Activated naive CD8-positive, alpha-beta T cell treated with anti-CD3 and anti-CD28 coated beads, Interleukin-2, amount 50 U/mL, for 24 hours (primary cell): ENCODE measurements at regions not wholly inside any gene's neighbourhood (a gene's known extent, or its start where the extent isn't known, plus 50 kb on each side); places are given as distances from the start of the nearest gene placed in this dataset.

Source experiments
- ATAC-seq: fragments of 150-1000 bp; cut with Tn5 transposase; one replicate; pipeline ENCODE4 v1.10.0; 2021
- DNase-seq: peaks from one replicate; pipeline ENCODE4 v3.0.0; 2021
- H3K27ac Mint-ChIP-seq: one replicate; pipeline ENCODE4 v1.8.0; 2021; ENCODE audit warnings: mild to moderate bottlenecking, mixed read lengths
- H3K27me3 Mint-ChIP-seq: one replicate; pipeline ENCODE4 v1.8.0; 2021; ENCODE audit warnings: mixed read lengths
- H3K36me3 Mint-ChIP-seq: one replicate; pipeline ENCODE4 v1.8.0; 2021; ENCODE audit warnings: low read depth, mixed read lengths
- H3K4me1 Mint-ChIP-seq: one replicate; pipeline ENCODE4 v1.8.0; 2021; ENCODE audit warnings: mixed read lengths
- H3K4me3 Mint-ChIP-seq: one replicate; pipeline ENCODE4 v1.8.0; 2021; ENCODE audit warnings: mild to moderate bottlenecking, moderate library complexity, mixed read lengths
- H3K9me3 Mint-ChIP-seq: one replicate; pipeline ENCODE4 v1.8.0; 2021; ENCODE audit warnings: mixed read lengths

- Mint-ChIP-seq H3K36me3 (no peaks in the 10 kb centered on the region), H3K27ac (no peak overlapping the region), H3K27me3 (peaks cover 2% of the 10 kb centered on the region), H3K4me3 (no peak overlapping the region), H3K4me1 (no peaks in the 10 kb centered on the region), H3K9me3 (no peaks in the 10 kb centered on the region)
- ATAC-seq = no peak
- no peak for DNase-seq
Observed at GRCh38 chr15:98221577-98221976, 261.1 kb downstream of the ARRDC4 start.

DNA sequence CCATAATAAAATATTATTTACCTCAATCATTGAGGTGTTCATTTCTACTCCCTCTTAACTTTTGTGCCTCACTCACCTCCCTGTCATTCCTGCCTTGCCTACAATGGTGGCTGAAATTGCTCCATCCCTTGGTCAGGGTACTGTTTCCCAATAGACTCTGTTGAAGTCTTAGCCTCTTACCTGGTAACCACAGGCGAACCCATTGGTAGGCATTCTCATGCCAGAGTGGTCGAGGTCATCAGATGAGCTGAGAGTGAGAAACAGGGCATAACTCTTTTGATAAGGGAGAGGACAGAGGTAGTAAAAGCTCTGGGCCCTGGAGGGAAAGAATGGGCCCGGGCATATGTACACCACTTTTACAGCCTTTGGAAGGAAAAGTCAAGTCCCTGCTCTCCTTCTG is 265.6 kb downstream of the ARRDC4 start:
- Mint-ChIP-seq H3K27ac (no peak overlapping the region), H3K36me3 (no peaks in the 10 kb centered on the region), H3K4me3 (no peak overlapping the region), H3K9me3 (no peaks in the 10 kb centered on the region), H3K4me1 (no peaks in the 10 kb centered on the region), H3K27me3 (peaks cover 2% of the 10 kb centered on the region)
- DNase-seq (no peak), ATAC-seq (no peak)

- DNase-seq (no peak), ATAC-seq (no peak)
- H3K27ac Mint-ChIP-seq = no peak overlapping the region
- no peaks in the 10 kb centered on the region for H3K9me3 Mint-ChIP-seq
- no peaks in the 10 kb centered on the region for H3K4me1 Mint-ChIP-seq
- no peak overlapping the region for H3K4me3 Mint-ChIP-seq
- H3K36me3 Mint-ChIP-seq = no peaks in the 10 kb centered on the region
- H3K27me3 Mint-ChIP-seq = peaks cover 2% of the 10 kb centered on the region
Observed at GRCh38 chr15:98226578-98226977, 266.1 kb downstream of the ARRDC4 start.

DNA sequence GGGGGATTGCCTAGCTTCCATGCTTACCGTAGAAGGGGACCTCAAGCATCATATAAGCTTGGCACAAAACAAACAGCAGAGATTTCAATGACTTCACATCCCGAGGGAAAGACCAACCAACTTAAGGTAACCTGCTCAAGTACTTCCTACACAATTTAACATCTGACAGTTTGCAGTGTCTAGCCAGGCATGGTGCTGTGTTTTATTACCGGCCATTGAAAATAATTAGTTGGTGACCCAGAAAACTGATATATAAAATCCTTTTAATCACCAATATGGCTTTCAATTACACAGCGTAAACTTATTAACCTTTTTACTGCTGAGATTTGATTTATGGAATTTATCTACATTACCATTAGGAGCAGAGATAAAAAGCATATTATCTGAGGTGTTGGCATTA is 268.3 kb downstream of the ARRDC4 start:
- Mint-ChIP-seq H3K4me1 (no peaks in the 10 kb centered on the region), H3K27ac (no peak overlapping the region), H3K27me3 (peaks cover 4% of the 10 kb centered on the region)

GRCh38 chr15:98230975-98231374 is 270.5 kb downstream of the ARRDC4 start:
- H3K36me3 Mint-ChIP-seq = no peaks in the 10 kb centered on the region
- no peak for ATAC-seq
- no peak overlapping the region for H3K4me3 Mint-ChIP-seq
- H3K27me3 Mint-ChIP-seq = peaks cover 4% of the 10 kb centered on the region
- DNase-seq = no peak
- no peaks in the 10 kb centered on the region for H3K4me1 Mint-ChIP-seq
- H3K9me3 Mint-ChIP-seq = no peaks in the 10 kb centered on the region
- no peak overlapping the region for H3K27ac Mint-ChIP-seq

More for the DNA sequence above, 268.3 kb downstream of the ARRDC4 start:
- Mint-ChIP-seq H3K4me3 (no peak overlapping the region), H3K36me3 (no peaks in the 10 kb centered on the region), H3K9me3 (no peaks in the 10 kb centered on the region)
- ATAC-seq (no peak), DNase-seq (no peak)

GRCh38 chr15:98231696-98232440 is 271.4 kb downstream of the ARRDC4 start:
- Mint-ChIP-seq H3K4me3 (no peak overlapping the region), H3K27ac (no peak overlapping the region), H3K9me3 (no peaks in the 10 kb centered on the region), H3K36me3 (no peaks in the 10 kb centered on the region), H3K4me1 (no peaks in the 10 kb centered on the region), H3K27me3 (peaks cover 2% of the 10 kb centered on the region)
- DNase-seq (no peak), ATAC-seq (no peak)

- H3K36me3 Mint-ChIP-seq = no peaks in the 10 kb centered on the region
- no peak overlapping the region for H3K4me3 Mint-ChIP-seq
- no peak for ATAC-seq
Observed at GRCh38 chr15:98232761-98233160, 272.3 kb downstream of the ARRDC4 start.

GRCh38 chr15:98233873-98234272 is 273.4 kb downstream of the ARRDC4 start:
- H3K36me3 Mint-ChIP-seq = no peaks in the 10 kb centered on the region
- DNase-seq (no peak), ATAC-seq (no peak)
- no peaks in the 10 kb centered on the region for H3K4me1 Mint-ChIP-seq
- no peak overlapping the region for H3K27ac Mint-ChIP-seq
- no peaks in the 10 kb centered on the region for H3K9me3 Mint-ChIP-seq
- peaks cover 2% of the 10 kb centered on the region for H3K27me3 Mint-ChIP-seq
- no peak overlapping the region for H3K4me3 Mint-ChIP-seq

More at GRCh38 chr15:98232761-98233160, 272.3 kb downstream of the ARRDC4 start:
- Mint-ChIP-seq H3K9me3 (no peaks in the 10 kb centered on the region), H3K27me3 (peaks cover 2% of the 10 kb centered on the region), H3K27ac (no peak overlapping the region), H3K4me1 (no peaks in the 10 kb centered on the region)
- DNase-seq = no peak

DNA sequence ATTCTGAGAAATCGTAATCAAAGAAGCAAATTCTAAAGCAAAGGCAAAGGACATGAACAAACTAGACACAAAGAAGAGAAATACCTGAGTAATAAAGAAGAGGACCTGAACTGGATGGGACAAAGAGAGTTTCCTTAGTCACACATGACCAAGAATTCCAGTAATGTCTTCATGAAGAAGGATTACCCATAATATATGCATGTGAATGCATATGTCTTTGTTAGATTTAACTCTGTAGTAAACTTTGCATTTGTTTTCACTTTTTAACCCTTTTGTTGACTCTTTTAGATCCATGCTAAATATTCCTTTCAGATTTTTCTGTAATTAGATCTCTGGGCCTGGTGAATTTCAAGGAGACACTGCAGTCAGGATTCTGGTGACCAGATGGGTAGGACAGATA is 279.8 kb downstream of the ARRDC4 start:
- Mint-ChIP-seq H3K36me3 (no peaks in the 10 kb centered on the region), H3K27me3 (peaks cover 2% of the 10 kb centered on the region)
- no peak for ATAC-seq

DNA sequence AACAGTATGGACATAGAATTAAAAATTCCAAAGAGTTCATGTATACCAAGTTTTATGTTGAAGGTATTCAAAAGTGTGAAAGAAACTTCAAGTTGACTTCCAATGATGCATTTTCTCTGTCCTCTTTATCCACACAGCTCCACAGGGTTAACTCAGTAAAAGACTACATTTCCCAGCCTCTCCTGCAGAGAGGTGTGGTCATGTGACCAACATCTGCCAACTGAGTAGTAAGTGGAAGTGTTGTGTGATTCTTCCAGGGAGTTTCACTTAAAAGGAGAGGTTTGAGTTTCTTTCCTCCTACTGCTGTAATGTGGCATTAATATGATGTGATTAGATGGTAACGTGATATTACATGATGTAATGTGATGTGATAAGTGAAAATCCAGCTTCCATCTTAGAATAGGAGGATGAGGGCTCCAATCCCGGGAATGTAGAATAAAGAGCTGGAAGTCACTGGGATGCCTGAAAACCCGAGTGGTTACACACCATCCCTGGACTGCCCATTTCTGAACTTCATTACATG is 280.6 kb downstream of the ARRDC4 start:
- Mint-ChIP-seq H3K36me3 (no peaks in the 10 kb centered on the region), H3K9me3 (no peaks in the 10 kb centered on the region), H3K4me1 (no peaks in the 10 kb centered on the region), H3K27ac (no peak overlapping the region), H3K27me3 (peaks cover 2% of the 10 kb centered on the region), H3K4me3 (no peak overlapping the region)
- ATAC-seq (no peak), DNase-seq (no peak)

More for the DNA sequence above, 279.8 kb downstream of the ARRDC4 start:
- Mint-ChIP-seq H3K4me1 (no peaks in the 10 kb centered on the region), H3K4me3 (no peak overlapping the region), H3K27ac (no peak overlapping the region), H3K9me3 (no peaks in the 10 kb centered on the region)
- DNase-seq = no peak

DNA sequence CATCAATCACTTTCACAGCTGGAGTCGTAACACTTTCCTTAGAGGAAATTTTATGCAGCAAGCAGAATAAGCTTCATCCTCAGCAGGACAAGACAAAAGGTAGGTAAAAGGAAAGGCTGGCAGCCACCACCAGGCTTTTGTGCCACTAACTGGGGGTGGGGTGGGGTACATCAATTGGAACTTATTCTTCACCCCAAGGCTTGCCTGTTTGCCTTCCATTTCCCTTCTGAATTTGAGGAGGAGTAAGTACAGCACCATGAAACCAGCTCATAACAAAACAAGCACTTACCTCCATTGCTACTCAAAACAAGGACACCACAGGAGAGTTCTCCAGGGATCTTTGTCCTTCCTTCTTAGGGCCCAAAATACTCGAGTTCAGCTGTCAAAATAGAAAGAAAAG is 296.8 kb downstream of the ARRDC4 start:
- Mint-ChIP-seq H3K4me3 (no peak overlapping the region), H3K4me1 (no peaks in the 10 kb centered on the region), H3K9me3 (peaks cover 5% of the 10 kb centered on the region), H3K27me3 (no peaks in the 10 kb centered on the region), H3K27ac (no peak overlapping the region), H3K36me3 (no peaks in the 10 kb centered on the region)
- ATAC-seq (no peak), DNase-seq (no peak)

GRCh38 chr15:98263787-98264186 is 303.3 kb downstream of the ARRDC4 start:
- Mint-ChIP-seq H3K9me3 (peaks cover 24% of the 10 kb centered on the region), H3K4me3 (no peak overlapping the region), H3K36me3 (no peaks in the 10 kb centered on the region), H3K27ac (no peak overlapping the region), H3K4me1 (no peaks in the 10 kb centered on the region), H3K27me3 (no peaks in the 10 kb centered on the region)
- DNase-seq (no peak), ATAC-seq (no peak)

GRCh38 chr15:98266295-98266694 is 305.8 kb downstream of the ARRDC4 start:
- Mint-ChIP-seq H3K9me3 (peaks cover 29% of the 10 kb centered on the region), H3K36me3 (no peaks in the 10 kb centered on the region), H3K4me1 (no peaks in the 10 kb centered on the region), H3K4me3 (no peak overlapping the region), H3K27ac (no peak overlapping the region), H3K27me3 (peaks cover 1% of the 10 kb centered on the region)
- DNase-seq (no peak), ATAC-seq (no peak)

GRCh38 chr15:98268163-98268562 is 307.7 kb downstream of the ARRDC4 start:
- Mint-ChIP-seq H3K4me1 (no peaks in the 10 kb centered on the region), H3K4me3 (no peak overlapping the region), H3K36me3 (no peaks in the 10 kb centered on the region), H3K27me3 (peaks cover 1% of the 10 kb centered on the region), H3K9me3 (peaks cover 25% of the 10 kb centered on the region), H3K27ac (no peak overlapping the region)
- no peak for DNase-seq
- no peak for ATAC-seq

DNA sequence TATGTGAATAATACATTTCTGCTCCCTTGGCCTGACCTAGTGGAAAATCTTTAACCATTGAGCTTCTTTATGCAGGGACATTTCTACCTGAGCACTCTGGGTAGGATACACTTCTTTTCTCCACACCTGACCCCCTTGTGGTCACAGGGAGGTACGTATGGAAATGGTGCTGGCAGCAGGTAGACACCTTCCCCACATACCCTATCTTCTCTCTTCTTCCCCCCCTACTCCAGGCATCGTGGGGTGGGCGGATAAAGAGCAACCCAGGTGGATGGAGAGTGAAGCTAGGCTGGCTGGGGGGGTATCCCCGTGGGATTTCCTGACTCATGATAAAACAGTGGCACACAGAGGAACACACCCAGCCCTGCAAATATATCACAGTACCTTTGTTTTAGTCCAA is 312.1 kb downstream of the ARRDC4 start:
- Mint-ChIP-seq H3K4me3 (no peak overlapping the region), H3K4me1 (no peaks in the 10 kb centered on the region), H3K36me3 (no peaks in the 10 kb centered on the region), H3K27ac (no peak overlapping the region), H3K9me3 (peaks cover 5% of the 10 kb centered on the region), H3K27me3 (peaks cover 6% of the 10 kb centered on the region)
- ATAC-seq (no peak), DNase-seq (no peak)
